HG03097 (cell line): ENCODE measurements at regions not wholly inside any gene's neighbourhood (a gene's known extent, or its start where the extent isn't known, plus 50 kb on each side); places are given as distances from the start of the nearest gene placed in this dataset.
"Not testable (repeated sequence)": the region's sequence is repeated elsewhere in the genome, so short reads cannot be mapped to it uniquely, and the experiment has no call there.

ENCODE experiments used
- ATAC-seq: cut with Tn5 transposase; IDR thresholded peaks from one replicate; pipeline ENCODE4 v1.9.1; 2021; ENCODE audit not compliant: unreplicated experiment, low FRiP score

GRCh38 chr3:144023543-144023942 lies 51.9 kb downstream of the DIPK2A start:
- ATAC-seq = not testable (repeated sequence)

DNA sequence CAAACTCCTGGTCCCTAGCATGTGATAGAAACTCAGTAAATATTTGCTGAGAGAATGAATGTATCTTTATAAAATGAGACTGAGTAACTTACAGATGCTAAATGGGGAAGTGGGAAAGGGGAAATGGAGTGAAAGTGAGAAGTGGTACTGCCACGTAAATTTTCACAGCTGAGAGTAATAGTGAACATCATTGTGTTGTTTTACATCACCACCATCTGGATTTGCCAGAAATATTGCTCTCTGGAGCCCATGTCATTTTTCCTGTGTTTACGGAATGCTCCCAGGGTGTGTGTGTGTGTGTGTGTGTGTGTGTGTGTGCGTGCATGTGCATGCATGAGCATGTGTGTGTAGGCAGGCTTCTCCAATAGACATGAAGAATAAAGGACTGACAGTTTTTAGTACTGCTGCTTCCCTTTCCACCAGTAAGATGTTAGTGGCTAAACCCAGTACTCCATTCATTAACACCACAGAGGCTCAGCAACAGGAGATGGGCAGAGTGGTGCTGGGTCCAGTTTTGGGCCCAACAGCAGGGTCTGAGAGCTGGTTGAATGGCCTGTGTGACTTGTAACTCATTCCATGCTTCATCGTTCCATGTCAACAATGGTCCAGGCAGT lies 57.3 kb downstream of the DIPK2A start:
- ATAC-seq = peak; percentile 85

- no peak for ATAC-seq
These were observed 58.1 kb downstream of the DIPK2A start for GRCh38 chr3:144029769-144030168.

DNA sequence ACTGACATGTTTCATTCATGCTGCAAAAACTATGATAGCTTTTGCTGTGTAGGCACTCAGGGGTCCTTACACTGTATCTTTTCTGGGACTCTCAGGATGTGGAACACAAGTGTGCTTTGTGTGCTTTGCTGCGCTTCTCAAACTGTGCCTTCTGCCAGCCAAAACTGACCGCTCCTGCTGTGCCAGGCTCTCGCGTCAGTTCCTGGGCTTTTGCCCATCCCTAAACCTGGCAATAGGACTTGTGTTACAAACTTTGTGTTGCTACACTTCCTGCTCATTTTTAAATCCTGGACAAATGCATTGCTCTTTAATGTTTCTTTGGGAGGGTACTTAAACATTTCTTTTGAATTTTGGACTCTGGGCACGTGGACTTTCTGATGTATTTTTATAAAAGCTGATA lies 60.3 kb downstream of the DIPK2A start:
- ATAC-seq = no peak

DNA sequence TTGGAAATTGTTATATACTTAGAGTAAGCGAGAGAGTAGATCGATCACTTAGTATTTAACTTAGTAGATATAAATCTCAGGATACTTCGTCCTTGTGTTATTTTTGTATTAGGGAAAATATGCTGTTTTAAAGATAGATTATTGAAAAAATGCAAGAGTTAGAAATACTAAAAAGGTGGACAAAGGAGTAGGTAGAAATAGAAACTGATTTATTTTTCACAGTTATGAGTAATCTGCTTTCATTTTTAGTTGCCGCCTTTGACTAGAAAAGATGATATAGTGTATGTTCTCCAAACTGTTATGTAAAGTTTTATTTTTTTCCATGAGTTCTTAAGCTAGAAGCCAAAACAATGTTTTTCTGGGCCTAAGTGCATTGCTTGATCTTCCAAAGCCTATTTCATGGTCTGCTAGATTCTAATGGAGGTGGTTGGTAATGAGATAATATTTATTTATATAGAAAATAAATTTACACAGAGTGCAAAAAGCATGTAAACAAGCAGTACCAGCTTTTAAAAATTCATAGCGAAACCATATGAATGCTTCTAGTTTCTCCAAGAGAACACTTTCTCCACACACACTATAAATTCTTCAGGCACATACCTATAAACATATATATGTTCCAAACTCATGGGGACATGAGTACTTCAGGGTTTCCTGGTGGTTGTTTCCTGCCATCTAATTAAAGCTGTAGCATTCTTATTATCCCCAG lies 61.1 kb downstream of the DIPK2A start:
- peak; percentile 62 for ATAC-seq

DNA sequence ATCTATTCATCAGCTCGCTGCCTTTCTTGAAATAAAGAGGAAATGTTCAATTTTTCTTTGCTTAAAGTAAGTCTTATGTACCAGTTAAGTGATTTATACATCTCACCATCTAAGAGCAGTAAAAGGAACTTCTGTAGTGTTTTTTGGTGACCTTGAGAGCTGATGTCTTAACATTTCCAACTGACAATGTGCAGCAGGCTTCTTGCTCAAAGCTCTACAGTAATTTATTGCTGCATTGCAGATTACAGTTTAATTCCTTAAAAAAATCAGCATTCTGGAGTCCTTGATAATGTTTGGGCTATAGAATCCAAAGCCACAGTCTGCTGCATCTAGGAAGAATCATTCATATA lies 61.6 kb downstream of the DIPK2A start:
- ATAC-seq = no peak

GRCh38 chr3:144033863-144034262 lies 62.2 kb downstream of the DIPK2A start:
- ATAC-seq = no peak

- ATAC-seq = no peak
These were observed 63.2 kb downstream of the DIPK2A start for GRCh38 chr3:144034715-144035290.

DNA sequence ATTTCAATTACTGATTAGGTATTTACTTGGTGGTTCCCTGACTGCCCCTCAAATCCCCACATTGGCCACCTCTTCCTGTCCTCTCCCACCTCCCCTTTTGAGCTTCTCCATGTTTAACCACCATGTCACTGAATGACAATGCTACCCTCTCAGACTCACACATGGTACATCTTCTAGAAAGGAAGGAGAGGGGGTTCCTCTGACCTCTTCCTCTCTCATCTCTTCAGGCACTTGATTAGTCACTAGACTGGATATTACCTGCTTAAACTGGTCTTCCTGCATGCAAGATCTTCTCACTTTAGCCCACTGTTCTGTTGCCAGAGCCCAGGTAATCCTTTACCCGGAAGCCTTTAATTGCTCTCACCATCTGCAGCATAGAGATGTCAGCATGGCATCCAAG lies 64.9 kb downstream of the DIPK2A start:
- ATAC-seq = peak; percentile 49

DNA sequence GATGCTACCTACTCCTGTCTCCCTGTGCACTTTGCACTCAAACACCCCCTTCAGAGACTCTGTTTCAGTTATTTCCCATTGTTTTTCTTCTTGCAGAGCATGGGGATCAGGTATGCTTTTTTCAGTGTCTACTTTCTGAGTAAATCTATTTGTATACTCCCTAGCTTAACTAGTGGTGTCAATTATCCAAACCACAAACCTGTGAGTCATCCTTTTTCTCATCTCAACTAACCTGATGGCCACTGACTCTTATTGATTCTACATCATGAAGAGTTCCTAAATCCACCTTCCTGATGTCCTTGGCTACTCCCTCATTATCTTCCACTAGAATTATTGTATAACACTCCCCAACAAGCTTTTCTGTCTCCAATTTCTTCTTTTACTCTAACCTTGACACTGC lies 68.0 kb downstream of the DIPK2A start:
- ATAC-seq = no peak

- no peak for ATAC-seq
These were observed 70.4 kb downstream of the DIPK2A start for GRCh38 chr3:144041960-144042556.

DNA sequence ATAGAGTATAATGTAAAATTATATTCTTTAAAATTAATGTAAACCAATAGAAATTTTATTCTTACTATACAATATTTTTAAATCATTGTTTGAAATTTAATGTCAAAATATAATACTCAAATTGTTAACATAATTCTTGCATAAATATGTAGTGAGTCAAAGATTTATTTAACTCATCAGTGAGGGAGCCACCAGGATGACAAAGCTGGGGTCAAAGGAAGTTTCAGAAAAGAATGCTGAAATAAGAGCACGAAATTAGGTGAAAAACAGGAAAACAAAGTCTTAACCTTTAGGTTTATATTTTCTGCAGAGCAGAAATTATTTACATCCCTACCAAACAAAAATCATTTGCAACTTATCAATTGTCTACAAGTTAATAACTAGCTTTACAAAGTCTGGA lies 74.1 kb downstream of the DIPK2A start:
- no peak for ATAC-seq

- no peak for ATAC-seq
These were observed 77.8 kb downstream of the DIPK2A start for GRCh38 chr3:144049374-144049773.

DNA sequence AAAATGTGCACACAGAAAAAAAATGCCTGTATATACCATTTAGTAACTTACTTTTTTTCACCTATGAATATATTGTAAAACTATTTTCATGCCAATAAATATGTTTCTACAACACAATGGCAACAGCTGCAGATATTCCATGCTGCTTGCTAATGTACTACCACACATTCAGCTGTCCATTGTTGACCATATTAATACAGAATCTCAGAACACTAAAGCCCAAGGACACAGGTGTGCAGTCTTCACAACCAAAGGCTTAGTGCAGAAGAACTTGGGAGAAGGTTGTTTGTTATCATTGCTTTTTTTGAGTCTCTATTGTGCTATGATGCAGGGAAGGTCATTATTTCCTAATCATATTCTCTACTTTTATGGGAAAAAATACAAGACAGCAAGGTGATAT lies 79.6 kb downstream of the DIPK2A start:
- ATAC-seq = no peak

DNA sequence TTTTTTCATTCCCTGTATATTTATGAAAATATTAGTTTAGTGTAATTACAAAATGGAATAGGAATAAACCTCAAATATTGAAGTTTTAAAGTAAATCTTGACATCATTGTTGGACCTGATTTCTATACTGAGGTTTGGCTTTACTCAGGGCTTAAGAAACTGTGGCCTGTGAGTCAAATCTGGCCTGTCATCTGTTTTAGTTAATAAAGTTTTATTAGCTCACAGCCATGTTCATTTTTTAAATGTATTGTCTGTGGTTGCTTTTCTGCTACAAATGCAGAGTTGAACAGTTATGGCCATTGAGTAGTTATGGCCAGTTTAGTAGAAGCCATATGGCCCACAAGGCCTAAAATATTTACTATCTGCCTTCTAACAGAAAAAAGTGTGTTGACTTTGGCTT lies 80.7 kb downstream of the DIPK2A start:
- ATAC-seq = no peak

DNA sequence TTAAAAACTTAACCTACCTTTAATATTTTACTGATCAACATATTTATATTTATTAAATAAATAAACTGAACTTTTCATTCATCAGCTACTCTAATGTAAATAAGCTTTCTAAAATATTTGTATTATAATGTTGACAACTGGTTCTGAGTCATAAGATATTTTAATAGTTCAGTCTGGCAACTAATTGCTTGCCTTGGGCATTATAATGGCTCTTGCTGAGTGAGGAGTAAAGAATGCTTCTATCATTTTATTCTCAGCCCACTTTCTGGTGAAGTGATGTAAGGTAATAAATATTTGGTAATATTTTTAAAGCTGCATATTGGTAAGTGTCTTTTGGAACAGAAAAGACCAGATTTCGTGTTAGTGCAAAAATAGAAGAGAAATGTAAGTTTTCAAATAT lies 81.5 kb downstream of the DIPK2A start:
- ATAC-seq = no peak

DNA sequence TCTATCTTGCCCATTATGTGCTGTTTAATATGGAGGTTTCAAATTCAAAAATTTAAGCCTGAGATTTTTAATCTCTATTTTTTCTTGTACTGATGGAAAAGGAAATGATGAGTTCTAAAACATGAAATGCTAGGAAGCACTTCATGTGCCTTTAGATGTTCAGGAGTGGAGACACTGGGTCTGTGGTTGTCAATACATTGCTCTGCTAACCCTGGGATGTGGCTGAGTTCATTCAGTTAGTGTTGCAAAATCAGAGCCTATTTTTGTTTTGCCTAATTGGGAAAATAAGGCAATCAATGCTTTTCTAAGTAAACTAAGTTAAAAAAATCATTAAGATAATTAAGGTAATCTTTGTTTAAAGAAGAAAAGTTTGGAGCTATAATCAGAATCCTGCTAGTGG lies 83.1 kb downstream of the DIPK2A start:
- no peak for ATAC-seq

- ATAC-seq = no peak
These were observed 84.0 kb downstream of the DIPK2A start for GRCh38 chr3:144055604-144056003.

DNA sequence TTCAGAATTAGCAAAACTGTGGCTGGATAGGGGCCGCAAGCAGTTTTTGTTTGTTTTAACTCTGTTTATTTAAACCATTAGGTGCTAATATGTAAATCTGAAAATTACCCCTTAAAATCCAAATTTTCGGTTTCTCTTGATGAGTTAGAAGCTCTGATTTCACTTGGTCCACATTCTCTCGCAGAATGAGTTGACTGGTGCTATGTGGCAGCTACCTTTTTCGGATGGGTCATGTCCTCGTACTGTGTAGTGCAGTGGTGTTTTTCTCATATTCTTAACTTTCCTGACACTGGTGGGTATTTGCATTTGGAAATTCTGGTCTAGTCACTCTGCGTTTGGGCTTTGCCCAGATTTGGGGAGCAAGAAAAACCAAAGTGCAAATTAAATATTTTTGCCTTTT lies 87.1 kb downstream of the DIPK2A start:
- ATAC-seq = no peak

DNA sequence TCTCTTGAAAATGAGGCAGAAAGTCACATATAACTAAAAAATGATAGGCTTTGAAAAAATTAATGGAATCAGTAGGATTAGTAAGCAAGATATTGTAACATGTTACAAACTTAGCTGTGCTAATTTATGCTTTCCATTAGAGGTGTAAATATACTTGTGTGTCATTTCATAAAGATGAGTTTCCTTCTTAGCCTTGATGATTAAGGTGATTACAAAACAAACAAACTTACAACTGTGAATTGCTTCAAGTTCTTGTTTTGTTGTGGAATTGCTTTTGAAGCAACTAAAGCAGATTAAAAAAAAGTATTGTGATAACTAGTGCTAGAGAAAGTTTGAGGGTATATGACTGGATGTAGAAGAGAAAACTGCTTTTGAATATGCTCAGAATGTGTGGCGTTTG lies 87.9 kb downstream of the DIPK2A start:
- no peak for ATAC-seq

GRCh38 chr3:144060881-144061280 lies 89.3 kb downstream of the DIPK2A start:
- no peak for ATAC-seq

DNA sequence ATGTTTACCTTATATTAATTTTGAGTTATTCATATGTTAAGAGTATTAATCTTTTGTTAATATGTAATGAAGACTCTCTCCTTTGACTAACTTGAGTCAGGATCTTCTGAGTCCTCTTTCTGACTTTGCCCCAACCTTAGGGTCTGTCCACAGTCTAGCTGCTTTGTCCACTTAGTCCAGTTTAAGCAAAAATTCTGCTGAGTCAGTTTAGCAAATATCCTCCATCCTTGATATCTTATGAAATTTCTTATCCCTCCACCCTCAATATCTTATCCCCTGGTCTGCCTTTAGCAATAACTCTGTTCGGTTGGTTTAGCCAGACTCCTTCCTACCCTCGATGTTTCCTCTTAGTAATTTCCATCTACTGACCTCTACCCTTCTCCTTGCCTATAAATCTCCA lies 91.7 kb downstream of the DIPK2A start:
- ATAC-seq = no peak
